Neuronal stem cell (in vitro differentiated cells): ENCODE measurements at regions not wholly inside any gene's neighbourhood (a gene's known extent, or its start where the extent isn't known, plus 50 kb on each side); places are given as distances from the start of the nearest gene placed in this dataset.
"Not testable (repeated sequence)": the region's sequence is repeated elsewhere in the genome, so short reads cannot be mapped to it uniquely, and the experiment has no call there.

Source experiments
- DNase-seq: peaks from one replicate; pipeline ENCODE4 v3.0.0-alpha.2; 2013; ENCODE audit warnings: low spot score
- H2AFZ ChIP-seq: one replicate; pipeline ENCODE4 v1.6.1; 2013; ENCODE audit warnings: mild to moderate bottlenecking, low read length, inconsistent platforms
- H2AK5ac ChIP-seq: 2 replicates; pipeline ENCODE4 v1.6.1; 2013; ENCODE audit warnings: low read depth, mild to moderate bottlenecking, inconsistent platforms, low read length, moderate library complexity, mixed read lengths
- H2BK120ac ChIP-seq: 2 replicates; pipeline ENCODE4 v1.6.1; 2013; ENCODE audit warnings: low read depth, mild to moderate bottlenecking, inconsistent platforms, low read length, moderate library complexity, mixed read lengths
- H2BK12ac ChIP-seq: one replicate; pipeline ENCODE4 v1.6.1; 2013; ENCODE audit warnings: low read length, inconsistent platforms
- H2BK15ac ChIP-seq: 2 replicates; pipeline ENCODE4 v1.6.1; 2013; ENCODE audit warnings: mild to moderate bottlenecking, low read length, inconsistent platforms, mixed read lengths
- H2BK5ac ChIP-seq: one replicate; pipeline ENCODE4 v1.6.1; 2013; ENCODE audit warnings: inconsistent platforms, mild to moderate bottlenecking, low read length, moderate library complexity
- H3K14ac ChIP-seq: one replicate; pipeline ENCODE4 v1.6.1; 2013; ENCODE audit warnings: low read length, inconsistent platforms
- H3K18ac ChIP-seq: 2 replicates; pipeline ENCODE4 v1.6.1; 2013; ENCODE audit warnings: low read length, inconsistent platforms
- H3K23ac ChIP-seq: 2 replicates; pipeline ENCODE4 v1.6.1; 2013; ENCODE audit warnings: low read depth, mild to moderate bottlenecking, mixed read lengths, low read length, inconsistent platforms; ENCODE audit not compliant: poor library complexity
- H3K27ac ChIP-seq: replicated peaks from 3 replicates; pipeline ENCODE4 v1.5.1; 2013; ENCODE audit warnings: low read length, inconsistent platforms
- H3K27me3 ChIP-seq, 3 experiments: 2 replicates each; pipeline ENCODE4 v1.6.1; 2013; ENCODE audit warnings: low read length in 3 of 3, mild to moderate bottlenecking in 2 of 3, inconsistent platforms in 1 of 3, low read depth in 1 of 3, mixed read lengths in 1 of 3, moderate library complexity in 1 of 3; ENCODE audit not compliant: control insufficient read depth in 3 of 3, insufficient read depth in 3 of 3
- H3K36me3 ChIP-seq, 2 donors: replicated peaks in 1 of 2; 2 replicates each; pipeline ENCODE4 v1.6.1; 2013; ENCODE audit warnings: low read length in 2 of 2; ENCODE audit not compliant: control insufficient read depth in 2 of 2, insufficient read depth in 2 of 2
- H3K4ac ChIP-seq: 2 replicates; pipeline ENCODE4 v1.6.1; 2013; ENCODE audit warnings: inconsistent platforms, mild to moderate bottlenecking, low read length, moderate library complexity
- H3K4me1 ChIP-seq, 2 donors: 1 replicate in 1 of 2; 2 replicates in 1 of 2; pipeline ENCODE4 v1.6.1; 2013; ENCODE audit warnings: low read length in 2 of 2, low read depth in 1 of 2; ENCODE audit not compliant: control insufficient read depth in 2 of 2, insufficient read depth in 1 of 2
- H3K4me2 ChIP-seq: one replicate; pipeline ENCODE4 v1.6.1; 2013; ENCODE audit warnings: mild to moderate bottlenecking, low read length, inconsistent platforms; ENCODE audit not compliant: insufficient read depth, poor library complexity, severe bottlenecking
- H3K4me3 ChIP-seq, 2 donors: 2 replicates each; pipeline ENCODE4 v1.5.1; 2013; ENCODE audit warnings: low read length in 2 of 2, mild to moderate bottlenecking in 2 of 2, inconsistent platforms in 1 of 2, moderate library complexity in 1 of 2
- H3K79me1 ChIP-seq: one replicate; pipeline ENCODE4 v1.6.1; 2013; ENCODE audit warnings: low read depth, mild to moderate bottlenecking, inconsistent platforms, low read length, moderate library complexity
- H3K9ac ChIP-seq: one replicate; pipeline ENCODE4 v1.6.1; 2013; ENCODE audit warnings: mild to moderate bottlenecking, low read depth, low read length, inconsistent platforms; ENCODE audit not compliant: poor library complexity
- H3K9me3 ChIP-seq, 2 donors: replicated peaks in 1 of 2; 2 replicates each; pipeline versions ENCODE3 to v1.6.1; 2013; ENCODE audit warnings: low read length in 2 of 2, mild to moderate bottlenecking in 2 of 2, inconsistent platforms in 1 of 2, low read depth in 1 of 2, mixed read lengths in 1 of 2, moderate library complexity in 1 of 2; ENCODE audit not compliant: control insufficient read depth in 2 of 2, insufficient read depth in 1 of 2
- H4K8ac ChIP-seq: one replicate; pipeline ENCODE4 v1.6.1; 2013; ENCODE audit warnings: low read depth, mild to moderate bottlenecking, inconsistent platforms, low read length, moderate library complexity
- H4K91ac ChIP-seq: one replicate; pipeline ENCODE4 v1.6.1; 2013; ENCODE audit warnings: low read length, low read depth, mild to moderate bottlenecking, inconsistent platforms; ENCODE audit not compliant: poor library complexity
- WGBS, 2 donors: extraction: QIAGEN DNeasy Blood & Tissue Kit; methylation state at CpG; one replicate each; pipeline ENCODE4 v1.1.7; 2013; ENCODE audit warnings: missing lambda C conversion rate in 2 of 2, mixed read lengths in 1 of 2; ENCODE audit not compliant: insufficient read length in 2 of 2, insufficient replicate concordance in 1 of 2; ENCODE audit errors: extremely low coverage in 2 of 2; 5-methylcytosine and 5-hydroxymethylcytosine counted together

- H3K4me1 ChIP-seq: no peaks in the 10 kb centered on the region
- no peak overlapping the region for H3K9ac ChIP-seq
- no peak overlapping the region for H4K8ac ChIP-seq
- no peak overlapping the region for H4K91ac ChIP-seq
- H3K23ac ChIP-seq: no peak overlapping the region
- H2AFZ ChIP-seq: no peak overlapping the region
- H3K4ac ChIP-seq: no peak overlapping the region
- peaks cover 12 to 68% (median 30%) of the 10 kb centered on the region in 3 experiments for H3K27me3 ChIP-seq
- WGBS, 2 donors: no CpG with 5 or more reads among the region's 15 CpGs
- H3K36me3 ChIP-seq: no peaks in the 10 kb centered on the region
- no peak overlapping the region for H3K4me3 ChIP-seq
- peaks cover 4 to 17% of the 10 kb centered on the region in 2 donors for H3K9me3 ChIP-seq
- no peak overlapping the region for H3K4me2 ChIP-seq
- H3K18ac ChIP-seq: no peak overlapping the region
- H2BK5ac ChIP-seq: no peak overlapping the region
- H2AK5ac ChIP-seq: no peak overlapping the region
- no peak overlapping the region for H2BK120ac ChIP-seq
- H3K79me1 ChIP-seq: no peaks in the 10 kb centered on the region
- DNase-seq: no peak
- no peak overlapping the region for H3K14ac ChIP-seq
- H2BK15ac ChIP-seq: no peak overlapping the region
- H3K27ac ChIP-seq: no peak overlapping the region
- no peak overlapping the region for H2BK12ac ChIP-seq
Measured at GRCh38 chr14:103280278-103280928, 53.6 kb upstream of the EIF5 start.

- no peak overlapping the region for H3K4me2 ChIP-seq
- peak overlapping the region; percentile 75 for H3K23ac ChIP-seq
- DNase-seq: no peak
- no peak overlapping the region for H2BK15ac ChIP-seq
- H3K4me3 ChIP-seq: no peak overlapping the region
- no peaks in the 10 kb centered on the region for H3K79me1 ChIP-seq
- H3K27me3 ChIP-seq: peaks cover 12 to 73% (median 30%) of the 10 kb centered on the region in 3 experiments
- H4K91ac ChIP-seq: no peak overlapping the region
- no peaks in the 10 kb centered on the region for H3K4me1 ChIP-seq
- no peak overlapping the region for H2BK12ac ChIP-seq
- H2AK5ac ChIP-seq: peak overlapping the region; percentile 10
- peak overlapping the region; percentile 51 for H3K18ac ChIP-seq
- H2BK120ac ChIP-seq: no peak overlapping the region
- H2AFZ ChIP-seq: no peak overlapping the region
- no peak overlapping the region for H2BK5ac ChIP-seq
- no CpG with 5 or more reads among the region's 11 CpGs for WGBS, 2 donors
- no peak overlapping the region for H3K9ac ChIP-seq
- H3K27ac ChIP-seq: no peak overlapping the region
- no peak overlapping the region for H3K4ac ChIP-seq
- H3K36me3 ChIP-seq: no peaks in the 10 kb centered on the region
- peak overlapping the region; percentile 95 for H4K8ac ChIP-seq
- peak overlapping the region; percentile 78 for H3K14ac ChIP-seq
- peaks cover 4 to 17% of the 10 kb centered on the region in 2 donors for H3K9me3 ChIP-seq
Measured at GRCh38 chr14:103281496-103282231, 52.4 kb upstream of the EIF5 start.

- Histone ChIP-seq H3K9me3 (peaks cover 4 to 17% of the 10 kb centered on the region in 2 donors), H3K27me3 (peaks cover 12 to 77% (median 30%) of the 10 kb centered on the region in 3 experiments)
- H2BK12ac ChIP-seq, H2AK5ac ChIP-seq, H3K23ac ChIP-seq, H3K18ac ChIP-seq, H2BK5ac ChIP-seq, H3K14ac ChIP-seq, H3K4me1 ChIP-seq, H3K9ac ChIP-seq, H3K79me1 ChIP-seq, H4K91ac ChIP-seq, H2AFZ ChIP-seq, H3K4ac ChIP-seq, H4K8ac ChIP-seq, H3K4me2 ChIP-seq, H2BK15ac ChIP-seq, DNase-seq, H3K27ac ChIP-seq, H3K4me3 ChIP-seq, H3K36me3 ChIP-seq, H2BK120ac ChIP-seq: not testable (repeated sequence)
- no CpG with 5 or more reads among the region's 17 CpGs for whole genome bisulfite sequencing, 2 donors
Measured at GRCh38 chr14:103282309-103282708, 51.7 kb upstream of the EIF5 start.

GRCh38 chr14:103282932-103283331, 51.1 kb upstream of the EIF5 start:
- no CpG with 5 or more reads among the region's 5 CpGs for WGBS, 2 donors
- no peak overlapping the region for H3K9ac ChIP-seq
- H3K23ac ChIP-seq: no peak overlapping the region
- no peak overlapping the region for H3K18ac ChIP-seq
- no peak overlapping the region for H3K27ac ChIP-seq
- no peak overlapping the region for H3K4me3 ChIP-seq
- H3K9me3 ChIP-seq: peaks cover 4 to 14% of the 10 kb centered on the region in 2 donors
- no peak for DNase-seq
- H4K8ac ChIP-seq: no peak overlapping the region
- H2AFZ ChIP-seq: no peak overlapping the region
- H2BK5ac ChIP-seq: no peak overlapping the region
- no peaks in the 10 kb centered on the region for H3K4me1 ChIP-seq
- H3K36me3 ChIP-seq: no peaks in the 10 kb centered on the region
- H3K4ac ChIP-seq: no peak overlapping the region
- H3K79me1 ChIP-seq: no peaks in the 10 kb centered on the region
- no peak overlapping the region for H2BK120ac ChIP-seq
- no peak overlapping the region for H2AK5ac ChIP-seq
- H2BK12ac ChIP-seq: no peak overlapping the region
- no peak overlapping the region for H2BK15ac ChIP-seq
- no peak overlapping the region for H3K14ac ChIP-seq
- no peak overlapping the region for H4K91ac ChIP-seq
- H3K4me2 ChIP-seq: no peak overlapping the region
- peaks cover 11 to 76% (median 26%) of the 10 kb centered on the region in 3 experiments for H3K27me3 ChIP-seq
